HG03108 (cell line): ENCODE measurements at regions not wholly inside any gene's neighbourhood (a gene's known extent, or its start where the extent isn't known, plus 50 kb on each side); places are given as distances from the start of the nearest gene placed in this dataset.
A peak's percentile ranks its signal among the peaks of the same experiment; 100 is the strongest.

ENCODE experiments used
- ATAC-seq: cut with Tn5 transposase; IDR thresholded peaks from one replicate; pipeline ENCODE4 v1.9.1; 2021; ENCODE audit warnings: moderate library complexity; ENCODE audit not compliant: unreplicated experiment

GRCh38 chr3:194768586-194768985, 82.9 kb downstream of the FAM43A start:
- no peak for ATAC-seq

DNA sequence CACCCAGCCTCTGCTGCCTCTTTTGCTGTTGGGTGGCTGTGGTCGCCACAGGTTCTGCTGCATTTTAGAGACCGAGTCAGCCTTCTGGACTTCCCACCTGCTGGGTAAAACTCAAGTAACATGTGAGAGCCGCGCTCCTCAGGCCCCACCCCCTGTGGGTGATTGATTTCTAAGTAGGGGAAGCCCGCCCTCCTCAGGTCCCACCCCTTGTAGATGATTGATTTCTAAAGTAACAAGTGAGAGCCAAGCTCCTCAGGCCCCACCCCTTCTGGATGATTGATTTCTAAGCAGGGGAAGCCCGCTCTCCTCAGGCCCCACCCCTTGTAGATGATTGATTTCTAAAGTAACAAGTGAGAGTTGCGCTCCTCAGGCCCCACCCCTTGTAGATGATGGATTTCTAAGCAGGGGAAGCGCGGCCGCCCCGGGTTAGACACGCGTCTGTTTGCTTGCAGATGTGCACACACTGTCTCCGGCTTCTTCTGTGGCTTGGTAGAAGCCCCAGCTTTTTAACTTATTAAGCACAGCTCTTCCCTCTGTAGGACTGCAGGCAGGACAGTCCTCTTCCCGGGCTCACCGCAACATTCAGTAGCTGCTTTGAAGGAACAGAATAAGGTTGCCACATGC, 83.4 kb downstream of the FAM43A start:
- peak; percentile 96 for ATAC-seq

GRCh38 chr3:194772241-194773000, 86.7 kb downstream of the FAM43A start:
- ATAC-seq: no peak

DNA sequence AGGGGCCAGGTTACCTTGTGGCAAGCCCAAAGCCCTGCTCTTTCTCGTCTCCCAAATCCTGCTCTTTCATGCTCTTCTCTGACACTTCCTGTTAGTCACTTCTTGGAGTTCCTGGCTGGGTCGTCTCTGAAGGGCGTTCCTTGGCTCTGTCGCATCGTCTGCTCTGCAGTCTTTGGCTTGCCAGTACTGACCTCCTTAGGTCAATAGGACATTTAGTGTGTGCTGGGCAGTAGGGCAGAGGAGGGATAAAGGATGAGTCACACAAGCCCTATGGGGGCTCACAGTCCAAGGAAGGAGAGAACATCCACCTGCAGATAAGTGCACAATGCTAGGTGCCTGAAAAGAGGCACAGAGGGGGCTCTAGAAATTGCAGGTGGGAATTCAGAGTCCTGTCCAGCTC, 87.5 kb downstream of the FAM43A start:
- no peak for ATAC-seq

- no peak for ATAC-seq
Measured at GRCh38 chr3:194773771-194774455, 88.2 kb downstream of the FAM43A start.

GRCh38 chr3:194775266-194775665, 89.6 kb downstream of the FAM43A start:
- no peak for ATAC-seq

GRCh38 chr3:194775731-194776130, 90.0 kb downstream of the FAM43A start:
- no peak for ATAC-seq

DNA sequence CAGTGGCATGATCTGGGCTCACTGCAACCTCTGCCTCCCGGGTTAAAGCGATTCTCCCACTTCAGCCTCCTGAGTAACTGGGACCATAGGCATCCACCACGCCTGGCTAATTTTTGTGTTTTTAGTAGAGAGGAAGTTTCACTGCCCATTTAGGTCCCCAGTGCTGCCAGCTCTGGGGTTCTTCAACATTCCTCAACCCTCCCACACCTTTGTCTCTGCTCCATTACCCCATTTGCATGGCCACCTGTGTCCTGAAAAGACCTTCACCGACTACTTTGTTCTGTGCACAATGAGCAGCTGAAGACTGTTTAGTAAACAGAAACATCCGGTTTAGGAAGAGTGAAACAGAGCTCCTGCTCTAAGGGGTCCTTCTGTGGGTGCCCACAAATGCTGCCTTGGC, 92.0 kb downstream of the FAM43A start:
- no peak for ATAC-seq

DNA sequence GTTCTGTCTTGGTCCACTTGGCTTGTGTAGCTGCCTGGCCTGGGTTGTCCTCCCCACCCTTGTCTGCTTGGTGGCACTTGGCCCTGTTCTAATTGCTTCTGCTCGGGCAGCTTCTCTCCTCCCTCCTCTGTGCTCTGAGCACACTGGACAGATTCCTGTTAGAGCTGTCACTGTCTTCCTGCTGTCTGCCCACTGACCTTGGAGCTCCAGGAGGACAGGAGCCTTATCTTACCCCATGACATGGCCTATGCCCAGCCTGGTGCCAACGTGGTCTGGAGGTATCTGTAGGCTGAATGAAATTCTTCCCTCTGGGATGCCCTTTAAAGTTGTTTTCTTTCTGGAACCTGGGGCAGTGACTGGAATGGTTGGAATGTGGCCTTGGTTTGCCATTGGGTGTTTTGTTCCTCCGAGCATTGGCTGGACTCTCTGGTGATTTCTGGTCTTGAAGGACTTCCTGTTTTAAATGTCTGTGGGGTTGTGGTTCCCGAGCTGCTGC, 94.1 kb downstream of the FAM43A start:
- ATAC-seq: no peak

GRCh38 chr3:194780706-194781105, 95.0 kb downstream of the FAM43A start:
- ATAC-seq: no peak

GRCh38 chr3:194781617-194782016, 95.9 kb downstream of the FAM43A start:
- no peak for ATAC-seq

GRCh38 chr3:194782698-194783404, 97.2 kb downstream of the FAM43A start:
- no peak for ATAC-seq

GRCh38 chr3:194784361-194784760, 98.7 kb downstream of the FAM43A start:
- no peak for ATAC-seq

GRCh38 chr3:194785315-194785714, 99.6 kb downstream of the FAM43A start:
- ATAC-seq: no peak

DNA sequence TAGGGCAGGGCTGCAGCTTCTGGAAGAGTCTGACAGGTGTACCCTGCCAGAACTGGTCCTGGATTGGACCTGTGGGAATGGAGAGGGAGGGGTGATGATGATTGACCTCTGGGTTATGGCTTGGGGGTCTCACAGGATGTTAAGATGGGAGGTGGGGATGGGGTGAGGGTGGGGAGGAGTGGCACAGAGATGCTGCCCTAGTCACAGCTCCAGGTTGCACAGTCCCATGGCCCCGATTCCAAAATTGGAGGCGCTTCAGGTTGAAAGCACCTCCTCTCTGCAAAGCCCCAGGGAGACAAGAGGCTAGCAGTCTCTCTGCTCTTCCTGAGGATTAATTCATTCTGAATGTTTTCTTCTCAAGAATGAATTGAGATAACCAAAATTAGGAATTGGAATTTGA, 101.4 kb downstream of the FAM43A start:
- no peak for ATAC-seq

DNA sequence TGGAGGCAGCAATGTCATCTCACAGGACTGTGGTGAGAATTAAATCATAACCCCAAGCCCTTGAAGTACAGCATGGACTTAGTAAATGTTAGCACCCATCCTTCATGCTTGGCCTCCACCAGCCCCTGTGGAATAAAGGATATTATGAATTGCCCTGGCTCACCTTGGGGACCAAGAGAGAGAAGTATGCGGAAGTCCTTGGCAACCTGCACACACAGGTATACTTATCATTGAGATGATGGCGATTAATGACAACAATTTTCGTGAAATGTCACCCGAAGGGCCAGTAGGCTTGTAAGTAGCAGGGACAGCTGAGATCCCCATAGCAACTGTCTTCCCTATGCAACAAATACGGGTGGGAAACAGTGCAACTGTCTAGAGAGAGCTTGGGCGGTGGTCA, 102.0 kb downstream of the FAM43A start:
- ATAC-seq: no peak

GRCh38 chr3:194792368-194792767, 106.7 kb downstream of the FAM43A start:
- ATAC-seq: no peak

DNA sequence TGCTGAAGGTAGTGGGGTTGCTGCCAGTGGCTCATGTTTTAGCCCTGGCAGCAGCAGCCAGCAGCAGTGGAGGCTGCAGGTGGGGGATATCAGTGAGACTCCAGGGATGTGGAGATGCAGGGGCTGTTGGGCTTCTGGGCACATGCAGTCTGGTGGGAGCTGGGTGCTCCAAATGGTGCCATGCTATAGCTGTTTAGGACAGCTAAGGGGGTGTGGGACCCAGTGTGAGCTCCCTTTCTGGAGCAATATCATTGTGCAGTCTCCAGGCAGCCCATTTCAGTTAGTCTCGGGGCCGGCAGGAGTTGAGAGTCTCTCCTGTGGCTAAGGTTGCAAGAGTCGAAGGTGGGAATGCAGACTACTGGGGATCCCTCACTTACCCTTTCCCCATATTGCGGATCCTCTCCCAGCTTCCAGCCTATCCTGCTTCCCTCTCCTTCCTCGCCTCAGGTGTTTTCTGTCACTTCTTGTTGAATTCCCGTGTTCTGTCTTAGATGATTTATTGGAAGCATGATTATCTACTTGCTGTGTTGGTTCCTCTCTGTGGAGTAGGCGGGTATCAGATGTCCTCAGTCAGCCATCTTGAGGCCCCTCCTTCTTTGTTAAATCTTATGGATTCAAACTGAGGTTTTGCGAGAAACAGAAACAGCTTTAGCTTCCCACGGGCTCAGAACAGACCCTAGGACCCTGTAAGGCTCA, 112.0 kb downstream of the FAM43A start:
- ATAC-seq: no peak

DNA sequence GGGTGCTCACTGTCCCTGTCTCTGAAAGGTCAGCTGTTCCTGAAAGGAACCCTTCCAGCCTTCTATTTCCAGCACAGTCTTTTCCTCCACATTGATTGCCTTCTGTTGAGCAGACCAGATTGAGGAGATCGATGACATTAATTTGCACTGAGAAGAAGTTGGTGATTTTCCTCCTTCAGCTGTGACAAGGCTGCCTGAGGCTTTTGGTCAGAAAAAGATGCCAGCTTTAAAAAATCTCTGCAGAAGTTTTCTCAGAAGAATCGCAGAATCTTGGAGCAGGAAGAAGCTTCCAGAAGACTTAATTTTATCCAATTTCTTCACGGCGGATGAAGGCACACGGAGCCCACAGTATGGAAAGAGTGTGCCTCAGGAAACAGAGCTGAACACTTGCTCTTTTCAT, 112.8 kb downstream of the FAM43A start:
- no peak for ATAC-seq

DNA sequence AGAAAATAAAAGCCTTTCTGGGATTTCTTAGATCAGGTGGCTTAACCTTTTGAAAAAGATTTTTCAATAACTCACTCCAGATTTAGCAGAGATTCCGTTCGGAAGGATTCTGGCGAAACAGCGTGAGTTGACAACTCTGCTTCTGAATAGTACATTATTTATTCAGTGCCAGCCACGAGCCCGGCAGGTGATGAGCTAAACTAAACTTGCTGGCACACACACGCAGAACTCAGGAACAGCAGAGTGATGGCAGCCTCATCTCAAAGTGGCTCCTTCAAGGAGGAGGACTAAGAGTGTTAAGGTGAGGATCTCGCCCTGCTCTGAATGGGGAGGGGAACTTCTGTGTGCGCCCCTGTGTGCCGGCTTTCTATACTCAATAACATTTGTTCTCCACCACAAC, 114.3 kb downstream of the FAM43A start:
- ATAC-seq: no peak
